Nephron (organoid): ENCODE measurements at regions not wholly inside any gene's neighbourhood (a gene's known extent, or its start where the extent isn't known, plus 50 kb on each side); places are given as distances from the start of the nearest gene placed in this dataset.

Experiments
- H3K27ac Mint-ChIP-seq, 3 experiments: 2 replicates each; pipeline ENCODE4 v1.8.0; 2020; ENCODE audit warnings: mixed read lengths in 3 of 3, mild to moderate bottlenecking in 2 of 3, moderate library complexity in 1 of 3
- H3K27me3 Mint-ChIP-seq: 2 replicates; pipeline ENCODE4 v1.8.0; 2021; ENCODE audit warnings: low read depth, mild to moderate bottlenecking, moderate library complexity, mixed read lengths
- H3K36me3 Mint-ChIP-seq: 2 replicates; pipeline ENCODE4 v1.8.0; 2020; ENCODE audit warnings: low read depth, mixed read lengths
- H3K4me1 Mint-ChIP-seq: 2 replicates; pipeline ENCODE4 v1.8.0; 2020; ENCODE audit warnings: mixed read lengths
- H3K4me3 Mint-ChIP-seq, 3 experiments: 2 replicates each; pipeline ENCODE4 v1.8.0; 2020; ENCODE audit warnings: mild to moderate bottlenecking in 3 of 3, mixed read lengths in 3 of 3, moderate library complexity in 2 of 3
- H3K9me3 Mint-ChIP-seq: 2 replicates; pipeline ENCODE4 v1.8.0; 2020; ENCODE audit warnings: mixed read lengths
- TF ChIP-seq, protein P1 (sequence below), 3 experiments: fragments of 200-600 bp; sonication (generic); IDR thresholded peaks; one replicate each; pipeline ENCODE4 v1.5.0; 2021; ENCODE audit warnings: antibody characterized with exemption in 3 of 3; ENCODE audit not compliant: unreplicated experiment in 3 of 3

DNA sequence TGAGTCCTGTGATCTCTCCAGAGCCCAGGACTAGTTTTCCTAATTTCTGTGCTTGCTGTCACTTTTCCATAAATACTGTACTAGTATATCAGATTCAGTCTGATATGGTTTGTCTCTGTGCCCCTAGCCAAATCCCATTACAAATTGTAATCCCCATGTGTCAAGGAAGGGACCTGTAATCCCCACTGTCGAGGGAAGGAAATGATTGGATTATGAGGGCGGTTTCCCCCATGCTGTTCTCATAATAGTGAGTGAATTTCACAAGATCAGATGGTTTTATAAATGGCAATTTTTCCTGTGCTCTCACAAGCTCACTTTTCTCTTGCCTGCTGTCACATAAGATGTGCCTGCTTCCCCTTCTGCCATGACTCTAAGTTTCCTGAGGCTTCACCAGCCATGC lies 54.8 kb upstream of the IFRD1 start:
- Mint-ChIP-seq H3K27ac (no peak overlapping the region), H3K9me3 (no peaks in the 10 kb centered on the region), H3K4me3 (peak overlapping the region in 2 of 3 experiments; percentile 9 to 16)

DNA sequence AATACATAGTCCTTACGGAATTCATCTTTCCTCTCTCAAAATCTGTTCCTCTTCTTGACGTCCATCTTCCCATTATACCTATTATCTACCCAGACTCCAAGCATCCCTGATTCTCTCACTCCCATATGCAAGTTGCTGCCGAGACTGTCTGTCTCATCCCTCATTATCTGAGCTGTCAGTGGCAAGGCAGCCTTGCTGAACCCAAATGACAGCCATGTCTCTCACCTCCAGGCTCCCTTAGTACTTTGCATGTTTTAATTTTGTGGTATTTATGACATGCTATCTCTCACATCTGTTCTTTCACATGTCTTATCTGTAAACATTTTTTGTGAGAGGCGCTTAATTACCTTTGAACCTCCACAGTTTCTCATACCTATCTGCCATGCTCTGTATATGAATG lies 54.4 kb upstream of the IFRD1 start:
- H3K4me1 Mint-ChIP-seq = peaks cover 13% of the 10 kb centered on the region
- no peaks in the 10 kb centered on the region for H3K36me3 Mint-ChIP-seq
- H3K9me3 Mint-ChIP-seq = no peaks in the 10 kb centered on the region
- no peak overlapping the region for H3K27ac Mint-ChIP-seq
- TF ChIP-seq, protein P1, sequence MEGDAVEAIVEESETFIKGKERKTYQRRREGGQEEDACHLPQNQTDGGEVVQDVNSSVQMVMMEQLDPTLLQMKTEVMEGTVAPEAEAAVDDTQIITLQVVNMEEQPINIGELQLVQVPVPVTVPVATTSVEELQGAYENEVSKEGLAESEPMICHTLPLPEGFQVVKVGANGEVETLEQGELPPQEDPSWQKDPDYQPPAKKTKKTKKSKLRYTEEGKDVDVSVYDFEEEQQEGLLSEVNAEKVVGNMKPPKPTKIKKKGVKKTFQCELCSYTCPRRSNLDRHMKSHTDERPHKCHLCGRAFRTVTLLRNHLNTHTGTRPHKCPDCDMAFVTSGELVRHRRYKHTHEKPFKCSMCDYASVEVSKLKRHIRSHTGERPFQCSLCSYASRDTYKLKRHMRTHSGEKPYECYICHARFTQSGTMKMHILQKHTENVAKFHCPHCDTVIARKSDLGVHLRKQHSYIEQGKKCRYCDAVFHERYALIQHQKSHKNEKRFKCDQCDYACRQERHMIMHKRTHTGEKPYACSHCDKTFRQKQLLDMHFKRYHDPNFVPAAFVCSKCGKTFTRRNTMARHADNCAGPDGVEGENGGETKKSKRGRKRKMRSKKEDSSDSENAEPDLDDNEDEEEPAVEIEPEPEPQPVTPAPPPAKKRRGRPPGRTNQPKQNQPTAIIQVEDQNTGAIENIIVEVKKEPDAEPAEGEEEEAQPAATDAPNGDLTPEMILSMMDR (IDR thresholded peaks at IDR 0.05; ENCODE audit: unreplicated experiment in 3 of 3) = no peak
- H3K27me3 Mint-ChIP-seq = peaks cover 7% of the 10 kb centered on the region
- H3K4me3 Mint-ChIP-seq = peak overlapping the region in 1 of 3 experiments; percentile 51

More for the DNA sequence above, 54.8 kb upstream of the IFRD1 start:
- H3K4me1 Mint-ChIP-seq = peaks cover 13% of the 10 kb centered on the region
- H3K36me3 Mint-ChIP-seq = no peaks in the 10 kb centered on the region
- peaks cover 7% of the 10 kb centered on the region for H3K27me3 Mint-ChIP-seq
- TF ChIP-seq, protein P1 (IDR thresholded peaks at IDR 0.05; ENCODE audit: unreplicated experiment in 3 of 3) = no peak

DNA sequence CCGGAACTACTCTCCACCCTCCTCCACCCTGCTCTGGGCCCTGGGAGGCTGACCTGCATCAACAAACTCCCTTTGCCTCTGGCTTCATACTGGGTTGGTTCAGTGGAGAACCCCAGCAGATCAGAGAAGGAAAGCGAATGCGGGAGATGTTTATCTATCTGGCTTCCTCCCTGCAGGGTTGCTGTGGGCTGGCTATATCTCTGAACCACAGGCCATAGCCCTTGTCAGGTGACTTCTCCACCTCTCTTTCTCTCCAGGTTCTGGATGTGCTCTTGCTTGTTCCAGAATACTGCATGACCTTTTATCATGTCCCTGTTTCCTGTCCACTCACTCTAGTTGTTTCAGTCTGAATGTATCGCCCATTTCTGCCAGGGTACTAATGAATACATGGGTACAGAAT lies 51.7 kb upstream of the IFRD1 start:
- no peak overlapping the region for H3K4me3 Mint-ChIP-seq
- H3K36me3 Mint-ChIP-seq = no peaks in the 10 kb centered on the region
- H3K4me1 Mint-ChIP-seq = peaks cover 8% of the 10 kb centered on the region
- no peak overlapping the region for H3K27ac Mint-ChIP-seq
- H3K27me3 Mint-ChIP-seq = peaks cover 5% of the 10 kb centered on the region
- H3K9me3 Mint-ChIP-seq = no peaks in the 10 kb centered on the region
- TF ChIP-seq, protein P1 (IDR thresholded peaks at IDR 0.05; ENCODE audit: unreplicated experiment in 3 of 3) = no peak

DNA sequence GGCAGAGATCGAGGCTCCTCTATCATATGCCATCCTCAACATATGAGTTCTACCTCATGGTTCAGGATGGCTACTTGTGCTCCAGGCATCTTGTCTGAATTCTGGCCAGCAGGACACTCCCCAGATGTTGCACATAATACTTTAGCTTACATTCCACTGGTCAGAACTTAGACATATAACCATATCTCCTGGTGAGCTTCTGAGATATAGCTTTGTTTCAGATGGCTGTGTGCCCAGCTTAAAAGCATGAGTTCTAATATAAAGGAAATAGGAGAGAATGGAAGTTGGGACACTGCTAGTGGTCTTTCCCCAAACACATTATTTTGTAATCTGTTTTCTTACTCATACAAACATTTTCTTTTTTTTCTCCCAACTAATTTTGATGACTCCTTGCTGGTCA lies 50.8 kb upstream of the IFRD1 start:
- Mint-ChIP-seq H3K4me1 (peaks cover 8% of the 10 kb centered on the region), H3K4me3 (no peak overlapping the region), H3K9me3 (no peaks in the 10 kb centered on the region), H3K27me3 (peaks cover 3% of the 10 kb centered on the region), H3K27ac (no peak overlapping the region), H3K36me3 (no peaks in the 10 kb centered on the region)
- TF ChIP-seq, protein P1 (IDR thresholded peaks at IDR 0.05; ENCODE audit: unreplicated experiment in 3 of 3) = no peak

DNA sequence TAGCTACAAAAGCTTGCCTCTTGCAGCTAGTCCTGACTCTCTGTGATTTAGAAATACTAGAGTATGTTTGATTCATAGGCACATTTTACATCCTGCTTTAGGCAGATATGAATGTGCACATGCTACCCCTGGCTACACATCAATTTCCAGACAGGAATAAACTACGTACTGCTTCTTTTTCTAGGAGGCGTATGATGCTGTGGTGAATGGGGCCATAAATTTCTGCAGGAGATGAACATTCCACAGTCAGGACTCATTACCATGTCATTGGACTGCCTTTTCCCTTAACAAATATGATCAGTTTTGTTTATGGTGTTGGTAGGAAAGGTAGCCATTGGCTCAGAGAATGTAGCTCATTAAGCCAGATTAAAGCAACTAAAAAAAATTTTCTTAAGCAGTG lies 50.1 kb upstream of the IFRD1 start:
- Mint-ChIP-seq H3K27me3 (peaks cover 3% of the 10 kb centered on the region), H3K36me3 (no peaks in the 10 kb centered on the region)

More for the DNA sequence above, 50.1 kb upstream of the IFRD1 start:
- peaks cover 8% of the 10 kb centered on the region for H3K4me1 Mint-ChIP-seq
- TF ChIP-seq, protein P1 (IDR thresholded peaks at IDR 0.05; ENCODE audit: unreplicated experiment in 3 of 3) = no peak
- H3K4me3 Mint-ChIP-seq = no peak overlapping the region
- H3K9me3 Mint-ChIP-seq = no peaks in the 10 kb centered on the region
- H3K27ac Mint-ChIP-seq = no peak overlapping the region
